ENCODE measurements at regions not wholly inside any gene's neighbourhood (a gene's known extent, or its start where the extent isn't known, plus 50 kb on each side); places are given as distances from the start of the nearest gene placed in this dataset.
"Not testable (repeated sequence)": the region's sequence is repeated elsewhere in the genome, so short reads cannot be mapped to it uniquely, and the experiment has no call there.

- DNase-seq = no peak
Observed at GRCh38 chr16:17930280-17930679, 406.3 kb downstream of the NPIPA8 start.

GRCh38 chr16:17926866-17927399 is 409.6 kb downstream of the NPIPA8 start:
- DNase-seq = no peak

DNA sequence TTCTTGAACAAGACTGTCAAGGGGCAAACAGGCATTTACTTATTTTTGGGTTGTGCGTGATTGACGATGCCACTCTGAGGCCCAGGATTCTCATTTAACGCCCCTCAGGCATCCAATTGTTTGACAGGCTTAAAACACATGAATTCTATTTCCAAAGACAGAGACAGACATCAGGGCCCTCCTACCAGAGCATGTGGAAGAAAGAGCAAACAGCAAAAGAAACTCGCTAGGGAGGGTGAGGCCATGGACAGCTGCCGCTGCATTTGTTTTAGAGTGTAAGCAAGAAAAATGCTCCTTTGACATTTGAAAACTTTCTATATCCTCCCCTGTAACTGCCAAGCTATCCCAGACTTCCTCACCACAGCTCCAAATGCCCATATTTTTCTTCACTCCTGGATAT is 410.1 kb downstream of the NPIPA8 start:
- DNase-seq = no peak

- DNase-seq = no peak
Observed at GRCh38 chr16:17925761-17926160, 410.8 kb downstream of the NPIPA8 start.

DNA sequence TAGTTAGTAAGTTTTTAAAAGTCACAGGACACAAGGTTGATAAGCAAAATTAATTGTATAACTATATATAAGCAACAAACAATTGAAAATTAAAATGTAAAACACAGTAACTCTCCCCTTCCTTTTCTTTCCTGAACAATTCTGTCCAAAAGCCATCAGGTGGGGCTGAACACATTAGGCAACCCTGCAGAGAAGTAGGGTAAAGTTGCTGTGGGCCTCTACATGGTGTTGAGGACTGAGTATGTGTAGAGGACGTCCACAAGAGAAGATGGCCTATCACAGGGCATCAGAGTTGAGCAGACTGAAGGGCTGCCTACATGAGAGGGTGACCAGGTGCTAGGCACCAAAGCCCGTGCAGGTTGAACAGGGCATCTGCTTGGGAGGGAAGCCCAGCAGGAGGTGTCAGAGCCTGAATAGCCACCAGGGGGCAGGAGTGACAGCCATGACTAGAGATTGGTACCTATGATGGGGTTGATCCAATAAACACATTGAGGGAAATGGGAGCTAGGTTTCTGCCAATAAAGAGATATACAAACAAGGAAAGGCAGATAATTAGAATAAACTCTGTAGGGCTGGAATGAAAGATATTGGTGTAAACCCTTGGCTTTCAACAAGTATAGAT is 415.1 kb downstream of the NPIPA8 start:
- no peak for DNase-seq

DNA sequence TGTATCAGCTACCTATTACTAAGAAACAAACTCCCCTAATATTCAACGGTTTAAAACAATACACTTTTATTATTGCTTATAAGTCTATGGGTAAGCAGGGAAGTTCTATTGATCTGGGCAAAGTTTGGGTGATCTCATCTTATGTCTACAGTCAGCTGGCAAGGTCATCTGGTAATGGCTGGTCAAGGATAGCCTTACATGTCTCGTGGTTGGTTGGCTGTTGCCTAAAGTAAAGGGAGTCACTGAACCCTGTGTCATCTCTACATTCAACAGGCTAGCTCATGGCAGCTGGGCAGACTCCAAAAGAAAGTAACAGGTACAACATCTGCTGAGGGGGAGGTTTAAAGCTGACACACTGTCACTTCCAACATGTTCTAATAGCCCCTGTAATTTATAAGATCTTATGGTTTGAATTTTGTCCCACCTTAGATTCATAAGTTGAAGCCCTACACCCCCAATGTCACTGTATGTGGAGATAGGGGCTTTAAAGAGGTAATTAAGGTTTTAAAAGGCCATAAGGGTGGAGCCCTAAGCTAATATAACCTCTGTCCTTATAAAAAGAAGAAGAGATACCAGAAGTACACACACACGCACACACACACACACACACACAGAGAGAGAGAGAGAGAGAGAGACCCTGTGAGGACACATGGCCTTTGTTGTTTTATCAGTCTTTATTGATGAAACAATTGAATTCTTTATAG is 419.1 kb downstream of the NPIPA8 start:
- DNase-seq = no peak

- no peak for DNase-seq
Observed at GRCh38 chr16:17915791-17916190, 420.7 kb downstream of the NPIPA8 start.

DNA sequence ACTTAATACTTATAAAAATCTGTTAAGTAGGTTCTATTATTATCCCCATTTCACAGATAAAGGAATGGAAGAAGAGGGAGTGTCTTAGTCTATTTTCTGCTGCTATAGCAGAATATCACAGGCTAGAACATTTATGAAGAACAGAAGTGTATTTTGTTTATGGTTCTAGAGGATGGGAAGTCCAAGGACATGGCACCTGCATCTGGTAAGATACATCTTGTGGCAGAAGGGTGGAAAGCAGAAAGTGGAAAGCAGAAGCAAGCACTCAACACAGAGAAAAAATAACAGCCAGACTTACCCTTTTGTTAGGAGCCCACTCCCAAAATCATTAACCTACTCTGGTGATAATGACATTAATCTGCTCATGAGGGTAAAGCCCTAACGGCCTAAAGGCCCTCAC is 422.4 kb downstream of the NPIPA8 start:
- DNase-seq = no peak

DNA sequence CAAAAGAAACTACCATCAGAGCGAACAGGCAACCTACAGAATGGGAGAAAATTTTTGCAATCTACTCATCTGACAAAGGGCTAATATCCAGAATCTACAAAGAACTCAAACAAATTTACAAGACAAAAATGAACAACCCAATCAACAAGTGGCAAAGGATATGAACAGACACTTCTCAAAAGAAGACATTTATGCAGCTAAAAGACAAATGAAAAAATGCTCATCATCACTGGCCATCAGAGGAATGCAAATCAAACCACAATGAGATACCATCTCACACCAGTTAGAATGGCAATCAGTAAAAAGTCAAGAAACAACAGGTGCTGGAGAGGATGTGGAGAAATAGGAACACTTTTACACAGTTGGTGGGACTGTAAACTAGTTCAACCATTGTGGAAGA is 425.0 kb downstream of the NPIPA8 start:
- DNase-seq = not testable (repeated sequence)

DNA sequence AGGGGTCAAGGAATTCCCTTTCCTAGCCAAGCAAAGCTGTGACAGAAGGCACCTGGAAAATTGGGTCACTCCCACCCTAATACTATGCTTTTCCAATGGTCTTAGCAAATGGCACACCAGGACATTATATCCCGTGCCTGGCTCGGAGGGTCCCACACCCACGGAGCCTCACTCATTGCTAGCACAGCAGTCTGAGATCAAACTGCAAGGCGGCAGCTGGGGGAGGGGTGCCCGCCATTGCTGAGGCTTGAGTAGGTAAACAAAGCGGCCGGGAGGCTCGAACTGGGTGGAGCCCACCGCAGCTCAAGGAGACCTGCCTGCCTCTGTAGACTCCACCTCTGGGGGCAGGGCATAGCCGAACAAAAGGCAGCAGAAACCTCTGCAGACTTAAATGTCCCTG is 429.9 kb downstream of the NPIPA8 start:
- DNase-seq = not testable (repeated sequence)

- DNase-seq = no peak
Observed at GRCh38 chr16:17901309-17901708, 430.5 kb upstream of the XYLT1 start.

GRCh38 chr16:17899141-17899540 is 428.4 kb upstream of the XYLT1 start:
- DNase-seq = no peak

- no peak for DNase-seq
Observed at GRCh38 chr16:17887963-17888362, 417.2 kb upstream of the XYLT1 start.

- no peak for DNase-seq
Observed at GRCh38 chr16:17885659-17886207, 415.0 kb upstream of the XYLT1 start.

DNA sequence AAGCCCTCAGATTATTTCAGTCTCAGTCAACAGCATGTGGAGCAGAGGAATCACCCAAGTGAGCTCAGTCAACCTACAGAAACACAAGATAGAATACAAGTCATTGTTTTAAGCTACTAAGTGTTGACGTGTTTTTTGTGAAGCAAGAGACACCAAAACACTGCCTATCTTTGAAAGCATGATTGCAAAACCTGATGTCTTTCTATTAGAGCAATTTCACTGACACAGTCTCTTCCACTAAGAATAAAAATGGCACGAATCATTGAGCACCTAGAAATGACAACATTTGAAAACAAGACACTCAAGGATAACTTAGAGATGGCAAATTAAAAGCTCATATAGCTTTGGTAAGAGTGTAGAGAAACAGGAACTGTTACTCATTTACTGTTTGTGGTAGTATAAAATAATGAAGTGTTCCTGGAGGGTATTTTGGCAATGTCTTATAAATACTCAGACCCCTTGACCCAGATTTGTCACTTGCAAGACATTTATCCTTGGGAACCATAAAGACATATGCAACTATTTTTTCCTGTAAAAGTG is 407.1 kb upstream of the XYLT1 start:
- no peak for DNase-seq

DNA sequence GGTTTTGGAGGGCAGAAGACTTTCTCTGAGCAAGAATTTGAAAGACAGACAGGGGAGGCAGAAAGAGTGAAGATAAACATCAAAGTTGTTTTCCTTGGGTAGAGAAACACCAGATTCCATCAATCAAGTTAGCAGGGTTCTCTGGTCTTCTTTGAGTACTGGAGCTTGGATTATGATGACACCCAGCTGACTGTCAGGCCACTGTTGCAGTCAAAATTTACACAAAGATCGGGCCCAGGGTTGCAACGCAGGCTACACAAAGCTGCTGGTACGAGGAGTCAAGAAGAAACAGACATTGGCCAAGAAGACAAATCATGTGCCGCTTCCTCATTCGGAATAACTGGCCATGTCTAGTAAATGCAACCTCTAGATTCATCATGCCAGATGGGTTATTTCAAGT is 396.2 kb upstream of the XYLT1 start:
- no peak for DNase-seq

GRCh38 chr16:17861981-17862479 is 391.3 kb upstream of the XYLT1 start:
- DNase-seq = no peak

- no peak for DNase-seq
Observed at GRCh38 chr16:17858061-17858460, 387.3 kb upstream of the XYLT1 start.

DNA sequence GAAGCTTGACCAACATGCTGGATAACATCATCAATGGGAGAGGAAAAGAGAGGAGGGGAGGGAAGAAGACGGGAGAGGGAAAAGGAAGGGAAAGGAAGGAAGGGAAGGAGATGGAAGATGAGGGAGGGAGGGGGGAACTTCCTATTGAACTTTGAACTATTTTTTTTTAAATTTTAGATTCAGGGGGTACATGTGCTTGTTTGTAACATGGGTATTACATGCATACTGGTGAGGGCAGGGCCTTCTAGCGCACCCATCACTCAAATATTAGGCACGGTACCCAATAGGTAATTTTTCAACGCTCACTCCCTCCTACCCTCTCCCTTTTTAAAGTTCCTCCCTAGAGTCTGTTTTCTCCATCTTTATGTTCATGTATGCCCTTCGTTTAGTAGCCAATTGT is 383.2 kb upstream of the XYLT1 start:
- no peak for DNase-seq

DNA sequence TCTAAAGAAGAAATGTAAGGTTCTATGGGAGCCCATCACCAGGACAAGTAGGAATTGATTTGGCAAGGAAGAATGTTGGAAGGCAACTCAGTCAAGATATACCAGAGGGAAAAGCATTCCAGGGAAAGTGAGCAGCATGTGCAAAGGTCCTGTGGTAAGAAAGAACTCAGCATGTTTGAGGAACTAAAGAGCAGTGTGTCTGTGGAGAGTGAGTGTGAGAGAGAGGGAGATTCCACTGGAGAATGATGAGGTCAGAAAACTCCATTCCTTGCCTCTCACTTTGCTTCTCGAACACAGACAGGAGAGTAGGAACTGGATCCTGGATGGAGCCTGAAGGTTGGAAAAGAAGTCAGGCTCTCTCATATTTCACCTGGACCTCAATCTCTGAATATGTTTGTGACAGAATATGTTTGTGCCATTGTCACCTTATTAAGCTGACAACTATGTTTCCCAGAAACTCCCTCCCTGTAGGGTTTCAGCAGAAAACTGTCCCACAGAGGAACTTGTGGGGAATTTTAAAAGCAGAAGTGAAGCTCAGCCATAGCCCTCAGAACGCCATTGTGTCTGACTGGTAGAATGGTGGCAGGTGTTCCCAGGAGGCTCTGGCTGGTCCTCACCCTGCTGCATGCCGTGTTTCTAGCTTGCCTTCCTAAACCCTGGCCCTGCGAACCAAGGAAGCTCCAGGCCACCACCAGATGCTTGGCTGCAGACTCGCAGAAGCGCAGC is 382.4 kb upstream of the XYLT1 start:
- DNase-seq = no peak

DNA sequence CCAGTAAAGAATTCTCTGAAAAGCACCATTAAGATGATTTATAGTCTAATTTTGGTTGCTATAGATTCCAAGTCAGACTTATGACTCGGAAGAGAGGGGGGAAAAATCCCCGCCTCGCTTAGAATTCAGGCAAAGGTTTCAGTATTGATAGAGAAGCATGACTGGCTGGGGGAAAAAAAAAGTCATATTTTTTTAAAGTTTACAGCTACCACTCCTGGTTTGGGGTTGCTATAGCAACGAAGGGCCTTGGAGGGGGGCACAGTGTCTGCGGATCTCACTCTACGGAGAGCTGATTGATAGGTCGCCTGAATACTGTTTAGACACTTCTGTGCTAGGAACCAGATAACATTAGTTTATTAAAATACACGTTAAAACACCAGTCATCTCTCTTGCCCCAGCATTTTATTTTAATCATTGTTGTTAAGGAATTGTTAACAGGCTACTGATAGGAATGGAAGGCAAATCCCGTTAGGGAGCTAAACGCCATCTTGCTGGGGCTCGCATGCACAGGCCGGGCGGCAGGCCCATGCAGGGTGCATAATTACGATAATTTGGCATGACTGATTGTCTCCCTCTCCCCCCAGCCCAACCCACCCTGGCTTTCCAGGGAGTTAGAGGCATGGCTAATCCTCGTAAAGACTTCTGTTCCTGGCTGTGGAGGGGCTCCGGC is 380.0 kb upstream of the XYLT1 start:
- no peak for DNase-seq

GRCh38 chr16:17847234-17847795 is 376.6 kb upstream of the XYLT1 start:
- no peak for DNase-seq

All from NCI-H2171 (cell line).